Suprapubic skin (tissue), 4 donors: ENCODE measurements at regions not wholly inside any gene's neighbourhood (a gene's known extent, or its start where the extent isn't known, plus 50 kb on each side); places are given as distances from the start of the nearest gene placed in this dataset.

Source experiments
- EP300 ChIP-seq: sonication (generic); formaldehyde crosslinking; IDR thresholded peaks from one replicate; pipeline ENCODE4 v1.6.1; 2017; ENCODE audit warnings: antibody characterized with exemption
- POLR2A ChIP-seq, 2 donors: fragments of 450-650 bp; IDR thresholded peaks; one replicate each; pipeline ENCODE4 v1.6.1; 2017; ENCODE audit warnings: antibody characterized with exemption in 2 of 2, mild to moderate bottlenecking in 2 of 2, moderate library complexity in 2 of 2
- POLR2AphosphoS5 ChIP-seq, 3 donors: sonication (generic); formaldehyde crosslinking; IDR thresholded peaks; one replicate each; pipeline ENCODE4 v1.6.1; 2017; ENCODE audit warnings: antibody characterized with exemption in 3 of 3
- TF ChIP-seq, protein P1 (sequence below), 2 donors: fragments of 200-600 bp in 1 of 2; fragments of 450-650 bp in 1 of 2; sonication (generic) in 1 of 2; IDR thresholded peaks; one replicate each; pipeline ENCODE4 v1.5.1; 2016 to 2019; ENCODE audit warnings: antibody characterized with exemption in 2 of 2, mild to moderate bottlenecking in 1 of 2, moderate library complexity in 1 of 2

- TF ChIP-seq, protein P1, sequence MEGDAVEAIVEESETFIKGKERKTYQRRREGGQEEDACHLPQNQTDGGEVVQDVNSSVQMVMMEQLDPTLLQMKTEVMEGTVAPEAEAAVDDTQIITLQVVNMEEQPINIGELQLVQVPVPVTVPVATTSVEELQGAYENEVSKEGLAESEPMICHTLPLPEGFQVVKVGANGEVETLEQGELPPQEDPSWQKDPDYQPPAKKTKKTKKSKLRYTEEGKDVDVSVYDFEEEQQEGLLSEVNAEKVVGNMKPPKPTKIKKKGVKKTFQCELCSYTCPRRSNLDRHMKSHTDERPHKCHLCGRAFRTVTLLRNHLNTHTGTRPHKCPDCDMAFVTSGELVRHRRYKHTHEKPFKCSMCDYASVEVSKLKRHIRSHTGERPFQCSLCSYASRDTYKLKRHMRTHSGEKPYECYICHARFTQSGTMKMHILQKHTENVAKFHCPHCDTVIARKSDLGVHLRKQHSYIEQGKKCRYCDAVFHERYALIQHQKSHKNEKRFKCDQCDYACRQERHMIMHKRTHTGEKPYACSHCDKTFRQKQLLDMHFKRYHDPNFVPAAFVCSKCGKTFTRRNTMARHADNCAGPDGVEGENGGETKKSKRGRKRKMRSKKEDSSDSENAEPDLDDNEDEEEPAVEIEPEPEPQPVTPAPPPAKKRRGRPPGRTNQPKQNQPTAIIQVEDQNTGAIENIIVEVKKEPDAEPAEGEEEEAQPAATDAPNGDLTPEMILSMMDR (IDR thresholded peaks at IDR 0.05): no peak
- TF ChIP-seq POLR2AphosphoS5 (IDR thresholded peaks at IDR 0.05) (no peak), POLR2A (IDR thresholded peaks at IDR 0.05) (no peak), EP300 (no peak)
These were observed 196.1 kb upstream of the TLE3 start for GRCh38 chr15:70293591-70294470.
